Body of pancreas (tissue), 4 donors: ENCODE measurements at regions not wholly inside any gene's neighbourhood (a gene's known extent, or its start where the extent isn't known, plus 50 kb on each side); places are given as distances from the start of the nearest gene placed in this dataset.

Source experiments
- POLR2A ChIP-seq, 3 donors: fragments of 450-650 bp; IDR thresholded peaks; one replicate each; pipeline ENCODE4 v1.6.1; 2016; ENCODE audit warnings: antibody characterized with exemption in 3 of 3, mild to moderate bottlenecking in 2 of 3
- TF ChIP-seq, protein P1 (sequence below), 7 experiments: fragments of 450-650 bp in 4 of 7; fragments of 200-600 bp in 3 of 7; sonication (generic) in 3 of 7; IDR thresholded peaks; one replicate each; pipeline ENCODE4 v1.5.1; 2016 to 2019; ENCODE audit warnings: antibody characterized with exemption in 7 of 7

DNA sequence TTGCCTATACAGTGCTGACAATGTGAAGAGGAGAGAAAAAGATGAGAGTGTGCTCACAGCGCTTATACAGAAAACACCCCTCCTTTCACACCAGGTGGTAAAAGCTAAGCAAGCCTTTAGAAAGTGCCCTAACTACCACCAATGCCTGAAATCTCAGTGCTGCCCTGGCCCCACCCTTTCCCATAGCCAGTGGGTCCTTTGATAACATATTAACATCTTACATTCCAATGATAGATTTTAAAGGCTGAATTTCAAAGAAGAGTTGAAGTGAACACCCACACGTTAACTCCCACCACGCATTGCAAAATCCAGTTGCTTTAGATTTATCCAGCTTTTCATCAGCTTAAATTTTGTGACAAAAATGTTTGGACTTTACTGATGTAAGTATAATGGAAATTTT, 58.1 kb upstream of the SSX2IP start:
- TF ChIP-seq, protein P1, sequence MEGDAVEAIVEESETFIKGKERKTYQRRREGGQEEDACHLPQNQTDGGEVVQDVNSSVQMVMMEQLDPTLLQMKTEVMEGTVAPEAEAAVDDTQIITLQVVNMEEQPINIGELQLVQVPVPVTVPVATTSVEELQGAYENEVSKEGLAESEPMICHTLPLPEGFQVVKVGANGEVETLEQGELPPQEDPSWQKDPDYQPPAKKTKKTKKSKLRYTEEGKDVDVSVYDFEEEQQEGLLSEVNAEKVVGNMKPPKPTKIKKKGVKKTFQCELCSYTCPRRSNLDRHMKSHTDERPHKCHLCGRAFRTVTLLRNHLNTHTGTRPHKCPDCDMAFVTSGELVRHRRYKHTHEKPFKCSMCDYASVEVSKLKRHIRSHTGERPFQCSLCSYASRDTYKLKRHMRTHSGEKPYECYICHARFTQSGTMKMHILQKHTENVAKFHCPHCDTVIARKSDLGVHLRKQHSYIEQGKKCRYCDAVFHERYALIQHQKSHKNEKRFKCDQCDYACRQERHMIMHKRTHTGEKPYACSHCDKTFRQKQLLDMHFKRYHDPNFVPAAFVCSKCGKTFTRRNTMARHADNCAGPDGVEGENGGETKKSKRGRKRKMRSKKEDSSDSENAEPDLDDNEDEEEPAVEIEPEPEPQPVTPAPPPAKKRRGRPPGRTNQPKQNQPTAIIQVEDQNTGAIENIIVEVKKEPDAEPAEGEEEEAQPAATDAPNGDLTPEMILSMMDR (IDR thresholded peaks at IDR 0.05) = no peak
- no peak for TF ChIP-seq POLR2A (IDR thresholded peaks at IDR 0.05)
